ENCODE measurements at regions not wholly inside any gene's neighbourhood (a gene's known extent, or its start where the extent isn't known, plus 50 kb on each side); places are given as distances from the start of the nearest gene placed in this dataset.

DNA sequence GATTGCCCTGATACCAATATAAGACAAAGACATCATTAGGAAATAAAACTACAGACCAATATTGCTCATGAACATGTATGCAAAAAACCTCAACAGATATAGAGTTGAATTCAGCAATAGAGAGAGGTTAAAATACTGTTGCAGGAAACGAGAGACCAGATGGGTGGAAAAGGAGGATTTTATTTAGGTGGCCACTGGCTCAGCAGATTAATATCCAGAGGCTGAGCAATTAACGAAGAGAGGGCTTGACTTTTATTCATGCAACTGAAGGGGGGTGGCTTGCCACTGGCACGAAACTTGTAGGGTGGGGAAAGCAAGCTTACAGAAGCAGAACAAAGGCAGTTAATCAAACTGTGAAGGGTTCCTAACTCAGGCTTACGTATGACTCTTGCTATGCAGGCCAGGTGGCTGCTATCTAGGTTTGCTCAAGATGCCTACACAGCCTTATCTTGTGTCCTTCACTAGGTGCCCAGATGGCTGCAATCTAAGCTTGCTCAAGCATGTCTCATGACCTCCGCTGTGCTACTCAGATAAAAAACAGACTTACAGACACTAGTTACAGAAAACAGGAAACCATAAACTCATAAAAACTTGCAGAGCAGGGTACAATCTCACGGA is 126.4 kb downstream of the MMUT start:
- TF ChIP-seq, protein P1, sequence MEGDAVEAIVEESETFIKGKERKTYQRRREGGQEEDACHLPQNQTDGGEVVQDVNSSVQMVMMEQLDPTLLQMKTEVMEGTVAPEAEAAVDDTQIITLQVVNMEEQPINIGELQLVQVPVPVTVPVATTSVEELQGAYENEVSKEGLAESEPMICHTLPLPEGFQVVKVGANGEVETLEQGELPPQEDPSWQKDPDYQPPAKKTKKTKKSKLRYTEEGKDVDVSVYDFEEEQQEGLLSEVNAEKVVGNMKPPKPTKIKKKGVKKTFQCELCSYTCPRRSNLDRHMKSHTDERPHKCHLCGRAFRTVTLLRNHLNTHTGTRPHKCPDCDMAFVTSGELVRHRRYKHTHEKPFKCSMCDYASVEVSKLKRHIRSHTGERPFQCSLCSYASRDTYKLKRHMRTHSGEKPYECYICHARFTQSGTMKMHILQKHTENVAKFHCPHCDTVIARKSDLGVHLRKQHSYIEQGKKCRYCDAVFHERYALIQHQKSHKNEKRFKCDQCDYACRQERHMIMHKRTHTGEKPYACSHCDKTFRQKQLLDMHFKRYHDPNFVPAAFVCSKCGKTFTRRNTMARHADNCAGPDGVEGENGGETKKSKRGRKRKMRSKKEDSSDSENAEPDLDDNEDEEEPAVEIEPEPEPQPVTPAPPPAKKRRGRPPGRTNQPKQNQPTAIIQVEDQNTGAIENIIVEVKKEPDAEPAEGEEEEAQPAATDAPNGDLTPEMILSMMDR (IDR thresholded peaks at IDR 0.05; ENCODE audit: low read depth, low read length): no peak
- H3K4me3 ChIP-seq (ENCODE audit: low read depth, low read length): no peak overlapping the region
- DNase-seq (ENCODE audit: low read depth): peak; percentile 73

DNA sequence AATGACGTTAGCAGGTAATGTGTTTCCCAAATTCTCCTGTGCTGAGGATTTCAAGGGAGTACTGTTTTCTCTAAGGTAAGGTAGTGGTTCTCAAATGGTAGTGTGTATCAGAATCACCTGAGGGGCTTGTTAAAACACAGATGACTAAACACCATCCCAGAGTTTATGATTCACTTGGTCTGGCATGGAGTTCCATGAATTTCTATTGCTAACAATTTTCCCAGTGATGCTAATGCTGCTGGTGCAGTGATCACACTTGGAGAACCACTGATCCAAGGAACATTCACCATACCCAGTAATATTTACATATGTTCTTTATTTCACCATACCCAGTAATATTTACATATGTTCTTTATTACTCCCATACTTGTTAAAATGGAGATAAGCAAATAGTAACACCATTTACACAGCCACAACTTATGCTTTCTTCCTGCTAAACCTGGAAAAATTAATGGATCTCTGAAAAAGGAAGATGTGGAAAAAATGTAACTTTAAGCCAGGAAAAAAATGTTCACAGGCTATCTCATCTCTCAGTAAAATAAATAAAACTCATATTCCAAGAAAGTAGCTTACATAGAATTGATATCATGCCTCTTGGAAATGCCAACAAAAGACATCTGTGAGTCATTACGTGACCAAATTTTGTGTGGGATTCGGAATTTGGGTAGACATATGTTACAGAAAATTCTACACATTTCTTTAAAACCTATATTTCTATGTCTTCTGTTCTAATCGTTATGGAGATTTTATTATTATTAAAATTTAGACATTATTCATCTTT is 129.5 kb downstream of the MMUT start:
- no peak for DNase-seq (ENCODE audit: low read depth)
- TF ChIP-seq MYC (IDR thresholded peaks at IDR 0.05; ENCODE audit: low read depth, low read length) (no peak), POLR2A (IDR thresholded peaks at IDR 0.05; ENCODE audit: extremely low read depth, insufficient read length) (no peak)
- TF ChIP-seq, protein P1 (IDR thresholded peaks at IDR 0.05; ENCODE audit: low read depth, low read length): no peak
- TF ChIP-seq, protein P2, sequence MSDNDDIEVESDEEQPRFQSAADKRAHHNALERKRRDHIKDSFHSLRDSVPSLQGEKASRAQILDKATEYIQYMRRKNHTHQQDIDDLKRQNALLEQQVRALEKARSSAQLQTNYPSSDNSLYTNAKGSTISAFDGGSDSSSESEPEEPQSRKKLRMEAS (IDR thresholded peaks at IDR 0.05; ENCODE audit: low read depth, low read length): no peak
- no peak overlapping the region for H3K4me3 ChIP-seq (ENCODE audit: low read depth, low read length)

DNA sequence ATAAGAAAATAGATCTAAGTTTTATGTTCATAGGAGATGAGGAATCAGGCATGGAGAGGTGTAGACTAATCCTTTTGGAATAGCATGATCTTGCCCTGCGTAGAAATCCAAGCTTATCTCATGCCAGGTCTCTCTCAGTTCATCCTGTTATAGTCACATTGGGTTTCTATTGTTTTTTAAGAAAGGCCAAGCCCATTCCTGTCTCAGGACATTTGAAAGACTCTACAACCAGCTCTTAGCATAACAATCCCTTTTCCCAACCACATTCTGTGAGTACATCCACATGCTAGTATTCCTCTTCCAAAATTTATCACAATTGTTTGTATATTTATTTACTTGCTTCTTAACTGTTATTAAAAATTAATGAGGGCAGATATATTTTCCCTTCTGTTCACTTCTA is 130.3 kb downstream of the MMUT start:
- TF ChIP-seq, protein P2 (IDR thresholded peaks at IDR 0.05; ENCODE audit: low read depth, low read length): no peak
- TF ChIP-seq MYC (IDR thresholded peaks at IDR 0.05; ENCODE audit: low read depth, low read length) (no peak), POLR2A (IDR thresholded peaks at IDR 0.05; ENCODE audit: extremely low read depth, insufficient read length) (no peak)
- TF ChIP-seq, protein P1 (IDR thresholded peaks at IDR 0.05; ENCODE audit: low read depth, low read length): no peak
- DNase-seq (ENCODE audit: low read depth): no peak
- no peak overlapping the region for H3K4me3 ChIP-seq (ENCODE audit: low read depth, low read length)

DNA sequence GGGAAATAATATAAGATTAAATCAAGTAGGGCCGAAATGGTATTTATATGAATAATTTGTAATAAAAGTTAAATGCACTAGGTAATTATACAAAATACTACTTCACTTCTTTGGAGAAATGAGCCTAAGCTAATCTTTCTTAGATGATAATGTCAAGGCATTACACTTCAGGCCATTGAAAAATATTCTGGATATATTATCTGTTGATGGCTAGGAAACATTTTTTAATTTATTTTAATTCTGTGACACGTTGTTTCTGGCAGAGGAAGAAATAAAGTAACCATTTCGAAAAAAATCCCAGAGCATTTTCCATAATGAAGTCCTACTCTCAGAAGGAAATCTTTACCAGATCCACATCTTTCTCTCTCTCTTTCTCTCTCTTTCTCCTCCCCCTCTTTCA is 133.9 kb downstream of the MMUT start:
- no peak overlapping the region for H3K4me3 ChIP-seq (ENCODE audit: low read depth, low read length)
- DNase-seq (ENCODE audit: low read depth): no peak
- TF ChIP-seq, protein P1 (IDR thresholded peaks at IDR 0.05; ENCODE audit: low read depth, low read length): no peak
- TF ChIP-seq, protein P2 (IDR thresholded peaks at IDR 0.05; ENCODE audit: low read depth, low read length): no peak

DNA sequence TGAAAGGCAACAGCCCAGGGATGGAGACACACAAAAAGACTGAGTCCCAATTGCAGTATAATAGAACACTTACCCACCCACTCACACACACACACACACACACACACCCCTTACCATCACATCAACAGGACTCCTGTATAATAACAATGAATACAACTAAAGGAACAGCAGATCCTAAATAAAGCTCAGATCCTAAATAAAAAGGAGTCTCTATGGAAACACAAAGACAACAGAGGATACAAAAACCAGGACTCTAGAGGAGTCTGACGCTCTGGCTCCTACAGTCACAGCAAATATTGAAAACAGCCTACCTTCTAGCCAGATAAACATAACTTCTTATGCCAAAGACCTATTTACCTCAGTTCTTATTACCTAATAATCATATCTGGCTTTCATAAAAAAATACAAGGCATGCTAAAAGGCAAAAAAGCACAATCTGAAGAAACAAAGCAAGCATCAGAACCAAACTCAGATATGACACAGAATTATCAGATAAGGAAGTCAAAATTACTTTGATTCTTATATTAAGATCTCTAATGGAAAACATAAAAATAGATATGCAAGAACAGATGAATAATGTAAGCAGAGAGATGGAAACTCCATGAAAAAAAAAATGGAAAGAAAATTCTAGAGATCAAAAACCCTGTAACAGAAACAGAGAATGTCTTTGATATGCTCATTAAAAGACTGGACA is 134.9 kb downstream of the MMUT start:
- no peak for DNase-seq (ENCODE audit: low read depth)
- TF ChIP-seq POLR2A (IDR thresholded peaks at IDR 0.05; ENCODE audit: extremely low read depth, insufficient read length) (no peak), MYC (IDR thresholded peaks at IDR 0.05; ENCODE audit: low read depth, low read length) (no peak)
- TF ChIP-seq, protein P2 (IDR thresholded peaks at IDR 0.05; ENCODE audit: low read depth, low read length): no peak
- TF ChIP-seq, protein P1 (IDR thresholded peaks at IDR 0.05; ENCODE audit: low read depth, low read length): no peak

More for the DNA sequence above, 134.9 kb downstream of the MMUT start:
- H3K4me3 ChIP-seq (ENCODE audit: low read depth, low read length): no peak overlapping the region

Data from NB4 (cell line).